ENCODE measurements at regions not wholly inside any gene's neighbourhood (a gene's known extent, or its start where the extent isn't known, plus 50 kb on each side); places are given as distances from the start of the nearest gene placed in this dataset.

GRCh38 chr2:13581471-13581870 is 864.7 kb downstream of the TRIB2 start:
- Histone ChIP-seq H3K4me3 (ENCODE audit: insufficient read depth, low read length) (no peak overlapping the region), H3K27ac (ENCODE audit: low read depth, low read length) (no peak overlapping the region), H3K27me3 (ENCODE audit: insufficient read depth, low read length) (no peaks in the 10 kb centered on the region), H3K4me1 (ENCODE audit: insufficient read depth, low read length) (no peaks in the 10 kb centered on the region), H3K36me3 (ENCODE audit: insufficient read depth, low read length) (no peaks in the 10 kb centered on the region), H4K20me1 (ENCODE audit: insufficient read depth, low read length) (no peaks in the 10 kb centered on the region), H3K79me2 (ENCODE audit: insufficient read depth, low read length) (no peaks in the 10 kb centered on the region), H3K9me3 (ENCODE audit: low read depth, low read length) (no peaks in the 10 kb centered on the region), H2AFZ (ENCODE audit: low read length) (no peak overlapping the region), H3K4me2 (ENCODE audit: insufficient read depth, low read length) (no peak overlapping the region)
- no peak for TF ChIP-seq CTCF (IDR thresholded peaks at IDR 0.05; ENCODE audit: extremely low read depth, low read depth, low read length)
- DNase-seq (ENCODE audit: insufficient read length, low spot score, missing footprints), result no peak

- Histone ChIP-seq H3K4me2 (ENCODE audit: insufficient read depth, low read length) (no peak overlapping the region), H3K27me3 (ENCODE audit: insufficient read depth, low read length) (no peaks in the 10 kb centered on the region), H3K36me3 (ENCODE audit: insufficient read depth, low read length) (no peaks in the 10 kb centered on the region), H2AFZ (ENCODE audit: low read length) (no peak overlapping the region), H3K79me2 (ENCODE audit: insufficient read depth, low read length) (no peaks in the 10 kb centered on the region), H3K27ac (ENCODE audit: low read depth, low read length) (no peak overlapping the region), H3K4me1 (ENCODE audit: insufficient read depth, low read length) (no peaks in the 10 kb centered on the region), H3K4me3 (ENCODE audit: insufficient read depth, low read length) (no peak overlapping the region), H4K20me1 (ENCODE audit: insufficient read depth, low read length) (no peaks in the 10 kb centered on the region), H3K9me3 (ENCODE audit: low read depth, low read length) (no peaks in the 10 kb centered on the region)
- TF ChIP-seq CTCF (IDR thresholded peaks at IDR 0.05; ENCODE audit: extremely low read depth, low read depth, low read length), result no peak
- DNase-seq (ENCODE audit: insufficient read length, low spot score, missing footprints), result no peak
These were observed 866.9 kb downstream of the TRIB2 start for GRCh38 chr2:13583609-13584008.

GRCh38 chr2:13584020-13584419 is 867.3 kb downstream of the TRIB2 start:
- H3K36me3 ChIP-seq (ENCODE audit: insufficient read depth, low read length), result no peaks in the 10 kb centered on the region
- no peaks in the 10 kb centered on the region for H3K27me3 ChIP-seq (ENCODE audit: insufficient read depth, low read length)
- H2AFZ ChIP-seq (ENCODE audit: low read length), result no peak overlapping the region
- no peaks in the 10 kb centered on the region for H3K9me3 ChIP-seq (ENCODE audit: low read depth, low read length)
- no peak for TF ChIP-seq CTCF (IDR thresholded peaks at IDR 0.05; ENCODE audit: extremely low read depth, low read depth, low read length)
- no peaks in the 10 kb centered on the region for H4K20me1 ChIP-seq (ENCODE audit: insufficient read depth, low read length)
- no peaks in the 10 kb centered on the region for H3K4me1 ChIP-seq (ENCODE audit: insufficient read depth, low read length)
- H3K27ac ChIP-seq (ENCODE audit: low read depth, low read length), result no peak overlapping the region
- H3K4me2 ChIP-seq (ENCODE audit: insufficient read depth, low read length), result no peak overlapping the region
- no peak for DNase-seq (ENCODE audit: insufficient read length, low spot score, missing footprints)
- no peak overlapping the region for H3K4me3 ChIP-seq (ENCODE audit: insufficient read depth, low read length)
- H3K79me2 ChIP-seq (ENCODE audit: insufficient read depth, low read length), result no peaks in the 10 kb centered on the region

GRCh38 chr2:13585732-13586131 is 869.0 kb downstream of the TRIB2 start:
- Histone ChIP-seq H3K4me1 (ENCODE audit: insufficient read depth, low read length) (no peaks in the 10 kb centered on the region), H3K27me3 (ENCODE audit: insufficient read depth, low read length) (no peaks in the 10 kb centered on the region), H3K79me2 (ENCODE audit: insufficient read depth, low read length) (no peaks in the 10 kb centered on the region), H3K27ac (ENCODE audit: low read depth, low read length) (no peak overlapping the region), H3K4me2 (ENCODE audit: insufficient read depth, low read length) (no peak overlapping the region), H3K4me3 (ENCODE audit: insufficient read depth, low read length) (no peak overlapping the region), H4K20me1 (ENCODE audit: insufficient read depth, low read length) (no peaks in the 10 kb centered on the region), H2AFZ (ENCODE audit: low read length) (no peak overlapping the region), H3K36me3 (ENCODE audit: insufficient read depth, low read length) (no peaks in the 10 kb centered on the region), H3K9me3 (ENCODE audit: low read depth, low read length) (no peaks in the 10 kb centered on the region)
- DNase-seq (ENCODE audit: insufficient read length, low spot score, missing footprints), result no peak
- no peak for TF ChIP-seq CTCF (IDR thresholded peaks at IDR 0.05; ENCODE audit: extremely low read depth, low read depth, low read length)
